Upper lobe of left lung (tissue), 6 donors: ENCODE measurements at regions not wholly inside any gene's neighbourhood (a gene's known extent, or its start where the extent isn't known, plus 50 kb on each side); places are given as distances from the start of the nearest gene placed in this dataset.

Experiments used
- ATAC-seq, 2 donors: fragments of 200-7000 bp; cut with Tn5 transposase; one replicate each; pipeline ENCODE4 v1.9.1; 2022; ENCODE audit warnings: mild to moderate bottlenecking in 2 of 2, moderate library complexity in 2 of 2; ENCODE audit not compliant: low FRiP score in 2 of 2
- DNase-seq, 2 donors: peaks; one replicate each; pipeline ENCODE4 v3.0.0-alpha.2; 2019 to 2020
- H3K27ac ChIP-seq, 4 donors: fragments of 200-600 bp; sonication (generic); one replicate each; pipeline ENCODE4 v1.5.1; 2016 to 2019
- H3K27me3 ChIP-seq, 4 donors: fragments of 200-600 bp; sonication (generic); one replicate each; pipeline ENCODE4 v1.5.1; 2017 to 2019
- H3K36me3 ChIP-seq, 4 donors: fragments of 200-600 bp; sonication (generic); one replicate each; pipeline ENCODE4 v1.5.1; 2016 to 2019
- H3K4me1 ChIP-seq, 4 donors: fragments of 200-600 bp; sonication (generic); one replicate each; pipeline ENCODE4 v1.5.1; 2018 to 2019
- H3K4me3 ChIP-seq, 4 donors: fragments of 200-600 bp; sonication (generic); one replicate each; pipeline ENCODE4 v1.5.1; 2017 to 2019; ENCODE audit warnings: mild to moderate bottlenecking in 2 of 4, moderate library complexity in 1 of 4
- H3K9me3 ChIP-seq, 4 donors: fragments of 200-600 bp; sonication (generic); one replicate each; pipeline ENCODE4 v1.5.1; 2018 to 2019
- EP300 ChIP-seq, 4 donors: sonication (generic); formaldehyde crosslinking; IDR thresholded peaks; one replicate each; pipeline ENCODE4 v1.5.1; 2017; ENCODE audit warnings: antibody characterized with exemption in 4 of 4, control low read depth in 2 of 4
- POLR2A ChIP-seq, 4 donors: fragments of 450-650 bp; IDR thresholded peaks; one replicate each; pipeline ENCODE4 v1.5.1; 2016 to 2017; ENCODE audit warnings: antibody characterized with exemption in 4 of 4, mild to moderate bottlenecking in 2 of 4
- POLR2AphosphoS5 ChIP-seq, 2 donors: sonication (generic); formaldehyde crosslinking; IDR thresholded peaks; one replicate each; pipeline ENCODE4 v1.5.1; 2017; ENCODE audit warnings: antibody characterized with exemption in 2 of 2
- WGBS, 2 donors: methylation state at CpG; one replicate each; pipeline ENCODE4 v1.1.5; 2017 to 2018; 5-methylcytosine and 5-hydroxymethylcytosine counted together
- TF ChIP-seq, protein P1 (sequence below), 6 experiments: fragments of 450-650 bp in 4 of 6; fragments of 200-600 bp in 2 of 6; sonication (generic) in 2 of 6; IDR thresholded peaks; one replicate each; pipeline ENCODE4 v1.5.1; 2016 to 2019; ENCODE audit warnings: antibody characterized with exemption in 6 of 6
- donor health status: DM: no; HTN: no; CAD: no; lungs with moderate emphysema.
- donor health status: DM: no; HTN: yes; CAD: no; lungs with severe emphysema.

DNA sequence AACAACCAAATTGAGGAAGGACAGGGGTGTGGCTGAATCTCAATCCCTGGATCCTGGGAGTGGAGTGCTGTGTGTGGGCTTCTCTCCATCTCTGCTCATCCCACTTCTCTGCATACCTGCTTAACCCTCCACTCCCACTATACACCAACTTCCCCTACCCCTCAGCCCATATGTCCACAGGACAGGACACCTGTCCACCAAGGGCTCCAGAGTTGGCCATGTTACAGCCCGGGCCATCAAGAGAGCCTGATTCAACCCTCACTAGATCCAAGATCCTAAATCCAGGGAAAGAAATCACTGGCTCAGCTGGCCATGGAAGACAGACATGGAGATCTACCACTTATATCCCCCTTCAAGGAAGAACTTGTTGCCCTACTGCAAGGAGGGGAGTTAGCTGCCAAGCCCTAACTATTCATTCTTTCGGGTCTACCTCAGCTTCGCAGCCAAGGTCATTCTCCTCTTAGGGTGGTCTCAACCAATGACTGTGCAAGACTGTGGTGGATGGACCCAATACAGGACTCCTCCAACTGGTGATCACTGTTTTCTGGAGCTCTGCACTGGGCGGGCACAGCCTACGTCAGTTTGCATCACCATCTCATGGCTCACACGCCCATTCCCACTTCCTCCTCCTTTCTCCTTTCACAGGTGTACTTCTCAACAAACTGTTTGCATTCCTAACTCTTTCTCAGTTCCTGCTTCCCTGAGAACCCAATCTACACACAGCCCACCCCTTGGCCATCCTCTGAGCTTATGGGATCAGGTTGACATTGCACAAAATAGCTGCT is 53.7 kb upstream of the ZBTB43 start:
- 80 to 84% methylated on average over 6 of the region's 6 CpGs for WGBS, 2 donors
- H3K4me1 ChIP-seq: no peaks in the 10 kb centered on the region
- H3K4me3 ChIP-seq: no peak overlapping the region
- no peak for TF ChIP-seq EP300 (IDR thresholded peaks at IDR 0.05)
- TF ChIP-seq POLR2A (IDR thresholded peaks at IDR 0.05): no peak
- no peak for TF ChIP-seq POLR2AphosphoS5 (IDR thresholded peaks at IDR 0.05)
- TF ChIP-seq, protein P1, sequence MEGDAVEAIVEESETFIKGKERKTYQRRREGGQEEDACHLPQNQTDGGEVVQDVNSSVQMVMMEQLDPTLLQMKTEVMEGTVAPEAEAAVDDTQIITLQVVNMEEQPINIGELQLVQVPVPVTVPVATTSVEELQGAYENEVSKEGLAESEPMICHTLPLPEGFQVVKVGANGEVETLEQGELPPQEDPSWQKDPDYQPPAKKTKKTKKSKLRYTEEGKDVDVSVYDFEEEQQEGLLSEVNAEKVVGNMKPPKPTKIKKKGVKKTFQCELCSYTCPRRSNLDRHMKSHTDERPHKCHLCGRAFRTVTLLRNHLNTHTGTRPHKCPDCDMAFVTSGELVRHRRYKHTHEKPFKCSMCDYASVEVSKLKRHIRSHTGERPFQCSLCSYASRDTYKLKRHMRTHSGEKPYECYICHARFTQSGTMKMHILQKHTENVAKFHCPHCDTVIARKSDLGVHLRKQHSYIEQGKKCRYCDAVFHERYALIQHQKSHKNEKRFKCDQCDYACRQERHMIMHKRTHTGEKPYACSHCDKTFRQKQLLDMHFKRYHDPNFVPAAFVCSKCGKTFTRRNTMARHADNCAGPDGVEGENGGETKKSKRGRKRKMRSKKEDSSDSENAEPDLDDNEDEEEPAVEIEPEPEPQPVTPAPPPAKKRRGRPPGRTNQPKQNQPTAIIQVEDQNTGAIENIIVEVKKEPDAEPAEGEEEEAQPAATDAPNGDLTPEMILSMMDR (IDR thresholded peaks at IDR 0.05): no peak
- no peaks in the 10 kb centered on the region for H3K27me3 ChIP-seq
- no peak overlapping the region for H3K27ac ChIP-seq
- H3K36me3 ChIP-seq: no peaks in the 10 kb centered on the region
- no peaks in the 10 kb centered on the region for H3K9me3 ChIP-seq
- ATAC-seq (no peak), DNase-seq (no peak)

DNA sequence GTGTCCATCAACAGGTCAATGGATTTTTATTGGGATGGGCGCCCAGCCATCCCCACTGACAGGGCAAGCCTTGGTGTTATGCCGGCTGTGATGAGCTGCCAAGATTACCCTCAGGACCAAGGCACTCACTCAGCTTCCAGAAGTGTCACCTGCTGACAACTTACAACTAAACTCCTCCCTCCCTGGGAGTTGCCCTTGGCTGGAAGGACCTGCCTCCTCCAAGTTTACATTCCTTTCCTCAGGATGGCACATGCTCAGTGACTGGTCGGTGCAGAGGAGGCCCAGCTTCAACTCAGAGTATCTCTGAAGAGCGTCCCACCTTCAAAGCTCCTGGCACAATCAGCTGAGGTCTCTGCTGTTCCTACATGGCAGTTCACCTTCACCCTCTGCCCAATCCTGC is 52.5 kb upstream of the ZBTB43 start:
- Histone ChIP-seq H3K36me3 (no peaks in the 10 kb centered on the region), H3K4me3 (no peak overlapping the region), H3K27ac (no peak overlapping the region), H3K27me3 (no peaks in the 10 kb centered on the region), H3K4me1 (no peaks in the 10 kb centered on the region), H3K9me3 (no peaks in the 10 kb centered on the region)
- no peak for ATAC-seq
- 59 to 74% methylated on average over 3 to 4 of the region's 4 CpGs for WGBS, 2 donors
- TF ChIP-seq POLR2A (IDR thresholded peaks at IDR 0.05): no peak
- TF ChIP-seq, protein P1 (IDR thresholded peaks at IDR 0.05): no peak
- TF ChIP-seq EP300 (IDR thresholded peaks at IDR 0.05): no peak
- no peak for TF ChIP-seq POLR2AphosphoS5 (IDR thresholded peaks at IDR 0.05)
- DNase-seq: no peak

DNA sequence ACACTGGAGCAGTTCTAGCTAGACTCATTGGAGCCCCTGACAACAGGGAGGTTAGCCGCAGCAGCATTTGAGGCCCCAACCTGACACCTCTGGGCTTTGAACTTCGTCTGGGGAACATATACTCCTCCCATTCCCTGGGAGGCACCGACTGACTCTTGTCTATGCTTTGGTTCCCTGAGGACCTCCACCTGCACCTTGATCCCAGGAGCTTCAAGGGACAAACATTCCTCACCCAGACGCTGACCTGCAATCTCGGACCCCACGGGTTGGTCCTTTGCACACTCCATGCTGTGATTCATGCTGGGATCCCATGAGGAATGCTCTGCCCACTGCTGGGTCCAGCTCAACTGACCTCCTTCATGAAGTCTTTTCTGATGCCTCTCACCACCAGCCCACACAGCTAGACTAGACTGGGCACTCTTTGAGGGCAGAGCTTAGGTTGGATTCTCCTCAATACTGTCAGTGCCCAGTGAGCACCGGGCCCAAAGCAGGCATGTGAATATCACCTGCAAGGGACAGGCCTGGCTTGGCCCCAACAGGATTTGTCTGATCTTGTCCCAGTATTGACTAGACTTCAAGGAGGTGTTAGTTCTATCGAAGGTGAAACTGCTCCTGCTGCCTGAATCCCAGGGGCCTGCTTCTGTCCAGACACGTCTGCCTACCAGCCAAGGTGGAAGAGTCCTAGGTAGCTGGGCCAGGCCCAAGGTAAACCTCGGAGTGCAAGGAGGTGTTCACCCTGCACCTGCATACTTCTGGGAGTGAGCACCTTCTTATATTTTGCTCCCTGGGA is 51.8 kb upstream of the ZBTB43 start:
- no peaks in the 10 kb centered on the region for H3K36me3 ChIP-seq
- WGBS, 2 donors: 86 to 94% methylated on average over 7 to 10 of the region's 10 CpGs
- TF ChIP-seq, protein P1 (IDR thresholded peaks at IDR 0.05): no peak
- TF ChIP-seq POLR2AphosphoS5 (IDR thresholded peaks at IDR 0.05) (no peak), POLR2A (IDR thresholded peaks at IDR 0.05) (no peak), EP300 (IDR thresholded peaks at IDR 0.05) (no peak)
- DNase-seq: no peak
- no peaks in the 10 kb centered on the region for H3K9me3 ChIP-seq
- ATAC-seq: no peak
- H3K27ac ChIP-seq: no peak overlapping the region
- no peaks in the 10 kb centered on the region for H3K27me3 ChIP-seq
- H3K4me1 ChIP-seq: no peaks in the 10 kb centered on the region
- H3K4me3 ChIP-seq: no peak overlapping the region

DNA sequence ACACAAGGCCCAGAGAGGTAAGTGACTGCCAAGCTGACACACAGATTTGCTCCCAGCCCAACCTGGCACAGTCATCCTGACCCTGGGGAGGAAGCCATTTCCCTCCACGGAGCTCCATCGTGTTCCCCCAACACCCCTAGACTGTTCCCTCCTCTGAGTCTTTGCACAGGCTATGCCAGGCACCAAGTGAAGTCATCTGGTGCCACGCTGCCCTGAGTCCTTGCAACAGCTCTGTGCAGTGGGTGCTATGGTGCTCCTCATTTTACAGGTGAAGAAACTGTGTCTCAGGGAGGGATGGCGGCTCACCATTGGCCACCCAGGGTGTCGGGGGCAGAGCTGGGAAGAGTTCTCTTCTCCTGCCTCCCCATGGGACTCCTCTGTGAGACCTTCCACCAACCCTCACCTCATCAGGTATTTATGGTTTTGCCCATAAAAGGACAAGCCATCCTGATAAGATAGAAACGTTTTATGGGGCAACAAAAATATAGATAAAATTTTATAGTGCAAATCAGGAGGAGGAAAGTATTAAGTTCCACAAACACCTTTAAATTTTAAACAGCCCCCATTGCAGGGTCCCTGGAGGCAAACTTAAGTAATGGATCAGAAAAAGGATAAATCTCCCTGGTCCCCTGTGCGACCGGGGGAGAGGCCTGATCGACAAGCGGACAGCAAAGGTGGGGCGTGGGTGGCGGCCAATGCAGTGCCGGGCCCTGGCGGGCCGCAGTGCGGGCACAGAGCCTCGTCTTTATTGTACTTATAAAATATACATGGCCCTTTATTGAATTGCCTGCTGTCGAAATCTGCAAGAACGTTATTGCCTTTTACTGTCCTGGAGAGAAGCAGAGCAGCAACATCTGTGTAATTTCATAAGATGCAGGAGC is 50.2 kb upstream of the ZBTB43 start:
- WGBS, 2 donors: 83 to 88% methylated on average over 19 of the region's 19 CpGs

More for the DNA sequence above, 50.2 kb upstream of the ZBTB43 start:
- H3K9me3 ChIP-seq: no peaks in the 10 kb centered on the region
- H3K36me3 ChIP-seq: no peaks in the 10 kb centered on the region
- no peaks in the 10 kb centered on the region for H3K27me3 ChIP-seq
- H3K4me1 ChIP-seq: no peaks in the 10 kb centered on the region
- H3K4me3 ChIP-seq: no peak overlapping the region
- no peak overlapping the region for H3K27ac ChIP-seq
- ATAC-seq: no peak
- peak in 1 of 2 donors; percentile 59 for DNase-seq
- TF ChIP-seq, protein P1 (IDR thresholded peaks at IDR 0.05): no peak
- TF ChIP-seq POLR2AphosphoS5 (IDR thresholded peaks at IDR 0.05): no peak
- no peak for TF ChIP-seq POLR2A (IDR thresholded peaks at IDR 0.05)
- no peak for TF ChIP-seq EP300 (IDR thresholded peaks at IDR 0.05)
